Skin of body (tissue), 1 donor: ENCODE measurements at regions not wholly inside any gene's neighbourhood (a gene's known extent, or its start where the extent isn't known, plus 50 kb on each side); places are given as distances from the start of the nearest gene placed in this dataset.

Experiments used
- DNase-seq: peaks from one replicate; lab custom pipeline; 2025; lab: John Stamatoyannopoulos, UW

GRCh38 chr2:7209757-7210555, 292.7 kb downstream of the RNF144A start:
- no peak for DNase-seq

DNA sequence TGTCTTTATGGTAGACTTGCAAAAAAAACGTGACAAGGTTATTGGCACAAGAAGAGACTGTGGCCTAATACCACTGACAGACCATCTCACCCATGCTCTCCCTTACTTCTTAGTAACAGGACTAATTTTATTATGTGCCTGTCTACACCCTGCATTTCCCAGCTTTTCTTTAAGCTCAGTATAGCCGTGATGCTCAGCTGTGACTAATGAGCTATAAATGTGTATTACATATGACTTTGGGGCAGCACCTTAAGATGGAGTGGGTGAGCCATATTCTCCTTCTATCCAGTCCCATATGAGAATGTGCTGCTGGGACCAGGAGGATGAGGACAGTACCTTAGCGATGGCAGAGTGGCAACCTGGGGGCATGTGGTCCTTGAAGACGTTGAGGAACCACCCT, 293.5 kb downstream of the RNF144A start:
- no peak for DNase-seq

DNA sequence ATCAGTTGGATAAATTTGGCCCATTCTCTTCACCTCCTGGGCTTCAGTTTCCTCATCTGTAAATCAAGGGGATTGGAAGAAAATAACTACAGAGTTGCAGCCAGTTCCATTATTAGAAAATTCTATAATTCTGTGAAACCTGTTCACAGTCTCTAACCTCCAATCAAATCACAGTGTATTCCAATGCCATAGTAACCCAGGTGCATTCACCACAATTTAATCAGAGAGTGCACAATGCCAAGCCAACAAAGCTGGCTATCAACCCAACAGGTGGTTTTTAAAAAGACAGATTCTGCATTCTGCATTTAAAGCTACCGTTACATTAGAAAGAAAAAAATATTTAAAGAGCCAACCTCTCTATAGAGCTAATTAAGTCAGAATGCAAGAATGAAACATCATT, 308.6 kb downstream of the RNF144A start:
- no peak for DNase-seq

GRCh38 chr2:7226501-7226900, 309.3 kb downstream of the RNF144A start:
- DNase-seq = no peak

GRCh38 chr2:7233126-7233525, 315.9 kb downstream of the RNF144A start:
- no peak for DNase-seq

GRCh38 chr2:7237466-7237865, 320.3 kb downstream of the RNF144A start:
- no peak for DNase-seq

DNA sequence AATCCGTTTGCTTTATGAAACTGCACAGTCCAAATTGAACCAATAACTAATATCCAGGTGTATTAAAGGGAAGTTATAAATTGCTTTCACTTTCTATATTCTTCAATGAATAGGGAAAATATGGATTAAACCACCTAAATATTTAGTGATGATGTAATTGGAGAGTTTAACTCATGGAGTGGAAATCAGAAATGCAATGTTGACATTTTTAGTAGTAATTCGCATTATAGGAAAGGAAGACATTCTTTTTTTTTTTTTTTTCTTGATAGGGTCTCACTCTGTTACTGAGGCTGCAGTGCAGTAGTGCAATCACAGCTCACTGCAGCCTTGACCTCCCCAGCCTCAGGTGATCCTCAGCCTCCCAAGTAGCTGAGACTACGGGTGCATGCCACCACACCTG, 321.9 kb downstream of the RNF144A start:
- DNase-seq = no peak

DNA sequence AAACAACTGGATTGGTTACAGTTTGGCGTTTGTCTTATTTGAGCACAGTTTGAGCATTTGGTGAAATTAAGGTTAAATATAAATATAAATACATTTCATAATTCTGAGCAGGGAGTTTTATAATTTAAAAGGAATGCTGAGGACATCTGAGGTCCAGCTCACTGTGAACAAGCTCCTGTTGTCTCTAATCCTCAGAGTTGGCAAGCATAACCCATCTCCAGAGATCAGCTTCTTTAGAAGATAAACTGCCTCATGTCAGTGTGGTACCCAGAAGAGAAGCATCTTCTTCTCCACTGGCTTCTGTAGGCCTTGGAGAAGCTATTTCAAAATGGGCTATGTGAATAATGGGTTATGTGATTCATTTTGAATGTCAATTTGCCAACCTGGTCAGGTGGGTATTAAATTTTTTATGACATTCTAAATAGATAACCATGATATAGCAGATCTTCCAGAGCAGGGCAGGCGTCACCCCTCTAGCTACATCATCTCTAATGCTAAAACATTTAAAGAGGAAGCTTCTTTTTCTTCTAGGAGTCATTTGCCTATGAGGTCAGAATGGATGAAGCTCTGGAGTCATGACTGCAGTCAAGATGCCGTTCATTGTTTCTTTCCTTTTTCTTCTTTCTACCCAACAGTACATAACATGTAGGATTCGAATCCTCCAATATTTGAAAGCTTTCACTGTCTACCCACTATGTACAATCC, 324.0 kb downstream of the RNF144A start:
- DNase-seq = no peak

DNA sequence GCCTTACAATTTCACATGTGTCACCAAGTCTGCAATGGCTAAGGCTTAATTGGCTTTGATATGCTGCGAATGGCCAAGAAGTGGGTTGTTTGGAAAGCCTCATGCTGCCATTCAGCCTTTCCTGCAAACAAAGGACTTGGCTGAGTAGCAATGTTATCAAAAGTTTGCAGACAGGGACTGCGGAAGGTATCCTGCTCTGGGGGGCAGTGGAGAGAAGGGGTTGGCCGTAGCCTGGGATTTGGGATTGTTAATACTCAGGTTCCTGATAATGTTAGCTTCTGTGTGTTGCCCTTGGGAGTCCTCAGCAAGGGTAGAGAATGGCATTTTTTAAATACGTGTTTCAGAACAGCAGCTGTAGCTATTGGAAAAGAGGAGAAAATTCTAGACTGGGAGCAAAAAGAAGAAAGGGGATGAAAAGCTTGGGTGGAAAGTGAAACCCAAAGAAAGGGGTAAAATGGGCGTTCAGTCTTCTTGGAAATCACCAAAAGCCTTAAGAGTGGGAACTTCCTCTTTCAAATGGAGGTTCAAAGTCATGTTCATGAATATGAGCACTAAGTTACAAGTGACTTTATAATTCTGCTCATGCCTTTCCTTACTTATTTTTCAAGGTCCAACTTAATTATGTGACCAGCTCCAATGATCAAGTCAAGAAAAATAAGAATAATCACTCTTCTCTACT, 325.1 kb downstream of the RNF144A start:
- DNase-seq = no peak

DNA sequence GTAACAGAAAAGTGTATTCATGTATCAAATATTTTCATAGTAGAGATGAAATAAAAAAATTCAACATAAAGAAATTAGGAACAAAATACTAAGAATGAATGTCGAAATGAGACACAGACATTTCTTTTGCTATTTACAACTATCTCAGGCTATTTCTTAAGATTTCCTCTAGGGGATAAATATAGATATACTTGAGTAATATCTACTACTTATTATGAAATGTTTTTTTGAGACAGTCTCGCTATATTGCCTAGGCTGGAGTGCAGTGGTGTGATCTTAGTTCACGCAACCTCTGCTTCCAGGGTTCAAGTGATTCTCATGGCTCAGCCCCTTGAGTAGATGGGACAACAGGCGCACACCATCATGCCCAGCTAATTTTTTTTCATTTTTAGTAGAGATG, 326.1 kb downstream of the RNF144A start:
- no peak for DNase-seq

- no peak for DNase-seq
Measured at GRCh38 chr2:7256377-7256776, 339.2 kb downstream of the RNF144A start.

DNA sequence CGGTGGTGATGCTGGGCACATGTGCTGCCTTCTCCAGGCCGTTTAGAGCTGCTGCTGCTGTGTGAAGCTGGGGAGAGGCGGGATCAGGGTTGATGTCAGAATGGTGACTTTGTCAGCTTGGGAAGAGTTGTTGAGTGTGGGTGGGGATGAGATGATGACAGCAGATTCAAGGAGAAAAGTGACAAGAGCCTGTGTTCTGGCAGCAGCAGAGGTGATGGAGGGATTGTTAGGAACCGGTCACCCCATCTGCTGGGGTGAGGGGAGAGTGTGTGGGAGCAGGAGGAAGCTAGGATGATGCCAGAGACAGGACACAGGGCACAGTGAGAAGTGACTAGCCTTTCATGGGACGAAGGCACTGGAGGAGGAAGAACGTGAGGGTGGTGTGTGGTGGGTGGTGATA, 345.5 kb downstream of the RNF144A start:
- no peak for DNase-seq

DNA sequence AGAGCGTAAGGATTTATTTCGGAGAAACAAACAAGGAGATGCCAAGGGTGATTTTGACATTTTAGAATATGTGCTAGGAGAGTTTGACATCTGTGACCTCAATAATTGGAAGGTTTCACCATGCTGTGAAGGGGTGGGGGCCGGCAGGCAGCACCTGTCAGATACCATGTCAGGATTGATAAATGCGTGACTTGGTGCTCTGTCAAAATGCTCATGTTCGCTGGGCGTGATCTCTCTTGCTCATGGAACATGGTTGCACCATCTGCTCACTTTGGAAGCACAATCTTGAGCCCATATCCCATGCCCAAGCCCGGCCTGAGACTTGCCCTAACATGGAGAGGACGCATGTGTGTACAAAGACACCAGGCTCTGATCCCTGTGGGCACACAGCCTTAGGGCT, 347.6 kb downstream of the RNF144A start:
- DNase-seq = no peak

DNA sequence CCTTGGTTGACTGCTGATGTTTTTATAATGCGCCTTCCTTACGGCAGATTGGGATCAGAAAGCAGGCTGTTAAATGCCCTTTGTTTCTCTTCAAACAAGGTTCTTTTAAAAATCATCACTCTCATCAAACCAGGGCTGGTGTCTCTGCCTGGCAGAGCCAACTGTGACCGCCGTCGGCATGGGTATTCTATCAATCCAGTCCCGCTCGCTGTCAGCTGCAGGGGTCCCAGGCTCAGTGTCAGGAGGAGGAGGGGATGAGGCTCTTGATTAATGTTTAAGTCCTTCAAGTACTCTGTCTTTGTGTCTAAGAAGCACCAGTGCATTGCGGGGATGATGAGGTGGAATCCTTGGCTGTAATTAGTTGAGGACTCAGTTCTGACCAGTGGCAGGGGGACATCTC, 348.1 kb downstream of the RNF144A start:
- no peak for DNase-seq

GRCh38 chr2:7269106-7269643, 352.0 kb downstream of the RNF144A start:
- no peak for DNase-seq

- DNase-seq = no peak
Measured at GRCh38 chr2:7270011-7270431, 352.8 kb downstream of the RNF144A start.

DNA sequence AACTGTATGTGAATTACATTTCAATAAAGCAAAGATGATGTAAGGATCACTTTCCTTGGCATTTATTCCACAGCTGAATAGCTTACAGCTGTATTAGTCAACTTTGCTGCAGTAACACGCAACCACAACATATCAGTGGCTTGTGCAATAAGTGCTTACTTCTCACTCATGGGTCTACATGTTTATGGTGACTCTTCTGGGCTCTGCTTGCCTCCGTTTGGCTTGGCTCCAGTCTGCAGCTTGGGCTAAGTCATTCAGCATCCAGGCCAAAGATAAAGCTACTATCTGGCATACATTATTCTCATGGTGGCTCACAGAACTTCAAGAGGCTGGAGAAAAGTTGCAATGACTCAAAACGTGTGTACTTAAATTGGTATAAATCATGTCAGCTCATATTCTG, 355.0 kb downstream of the RNF144A start:
- no peak for DNase-seq

- DNase-seq = no peak
Measured at GRCh38 chr2:7278984-7279383, 361.8 kb downstream of the RNF144A start.

GRCh38 chr2:7279421-7279949, 362.3 kb downstream of the RNF144A start:
- no peak for DNase-seq

DNA sequence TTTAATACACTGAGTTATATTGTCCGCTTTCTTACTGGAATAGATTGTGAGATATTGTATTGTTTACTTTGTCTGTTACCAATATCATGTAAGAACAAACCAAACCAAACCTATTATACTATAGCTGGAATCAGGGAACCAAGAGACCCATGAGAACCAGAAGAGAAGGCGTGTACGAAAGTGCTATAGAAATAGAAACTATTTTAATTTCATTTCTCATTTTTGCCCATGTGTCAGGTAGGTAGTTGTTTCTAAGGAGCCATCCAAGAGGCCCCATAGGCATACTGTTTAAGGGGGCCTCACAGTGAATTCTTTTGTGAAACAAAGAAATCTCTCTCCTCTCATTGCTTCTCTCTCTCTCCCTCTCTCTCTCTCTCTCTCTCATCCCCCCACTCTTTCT, 363.6 kb downstream of the RNF144A start:
- no peak for DNase-seq

- no peak for DNase-seq
Measured at GRCh38 chr2:7281231-7282201, 364.3 kb downstream of the RNF144A start.
